Activated CD8-positive, alpha-beta memory T cell treated with anti-CD3 and anti-CD28 coated beads for 1 hour (primary cell): ENCODE measurements at regions not wholly inside any gene's neighbourhood (a gene's known extent, or its start where the extent isn't known, plus 50 kb on each side); places are given as distances from the start of the nearest gene placed in this dataset.

Experiments used
- DNase-seq, 2 donors: peaks; one replicate each; pipeline ENCODE4 v3.0.0-alpha.2; 2020; ENCODE audit warnings: low read depth in 1 of 2; ENCODE audit errors: extremely low read depth in 1 of 2

DNA sequence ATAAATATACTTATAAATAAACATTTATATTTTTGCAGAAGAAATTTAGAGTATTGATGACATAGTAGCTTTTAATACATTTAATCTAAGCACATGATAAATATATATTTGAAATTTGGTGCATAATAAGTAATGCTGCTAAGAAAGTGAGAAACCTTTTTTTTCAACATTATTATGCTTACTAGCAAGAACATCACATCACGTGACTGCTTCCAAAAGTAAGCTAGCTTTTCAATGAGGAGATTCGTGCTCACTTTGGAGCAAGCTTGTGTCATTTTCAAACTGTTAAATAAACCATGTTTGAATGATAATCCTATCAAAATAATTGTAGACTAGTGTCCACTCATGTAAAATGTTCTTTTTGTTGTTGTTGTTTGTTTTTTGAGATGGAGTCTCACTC is 109.0 kb upstream of the SLC4A7 start:
- DNase-seq, result no peak

- no peak for DNase-seq
Observed at GRCh38 chr3:27591312-27592210, 107.4 kb upstream of the SLC4A7 start.

DNA sequence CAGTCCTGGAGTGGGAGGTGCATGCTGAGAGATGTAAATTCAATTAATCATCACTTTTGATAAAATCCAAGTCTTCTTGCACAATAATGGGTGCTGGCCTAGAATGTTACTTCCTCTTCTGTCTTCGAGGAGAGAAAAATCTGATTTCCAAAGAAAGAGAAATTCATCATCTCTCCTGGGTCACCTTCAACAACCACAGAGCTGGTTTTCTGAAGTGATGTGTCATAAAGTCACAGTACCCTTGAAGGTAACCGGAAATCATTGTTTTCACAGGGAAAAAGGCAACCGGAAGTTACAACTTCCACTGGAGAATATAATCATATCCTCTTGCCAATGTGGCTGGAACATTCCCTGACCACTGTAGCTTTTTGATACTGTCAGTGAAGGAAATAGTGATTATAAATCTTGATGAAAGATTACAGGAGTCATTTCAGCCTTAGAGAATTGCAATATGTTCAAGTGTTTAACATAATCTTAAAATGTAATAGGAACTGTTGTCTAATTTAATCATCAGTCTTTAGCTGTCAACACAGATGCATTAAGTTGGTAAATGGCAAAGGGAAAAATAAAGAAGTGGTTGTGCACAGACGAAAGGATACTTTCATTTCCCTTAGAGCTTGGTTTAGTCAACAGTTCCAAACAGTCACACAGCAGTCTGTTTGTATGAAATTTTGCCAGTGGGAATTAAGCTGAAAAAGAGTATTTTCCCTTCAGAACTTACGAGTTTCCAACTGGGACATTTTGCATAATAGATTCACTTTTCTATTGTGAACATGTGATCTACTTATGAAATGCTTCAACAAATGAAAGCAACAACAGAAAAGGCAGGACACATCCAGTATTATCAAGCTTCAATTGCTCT is 106.5 kb upstream of the SLC4A7 start:
- DNase-seq, result no peak

DNA sequence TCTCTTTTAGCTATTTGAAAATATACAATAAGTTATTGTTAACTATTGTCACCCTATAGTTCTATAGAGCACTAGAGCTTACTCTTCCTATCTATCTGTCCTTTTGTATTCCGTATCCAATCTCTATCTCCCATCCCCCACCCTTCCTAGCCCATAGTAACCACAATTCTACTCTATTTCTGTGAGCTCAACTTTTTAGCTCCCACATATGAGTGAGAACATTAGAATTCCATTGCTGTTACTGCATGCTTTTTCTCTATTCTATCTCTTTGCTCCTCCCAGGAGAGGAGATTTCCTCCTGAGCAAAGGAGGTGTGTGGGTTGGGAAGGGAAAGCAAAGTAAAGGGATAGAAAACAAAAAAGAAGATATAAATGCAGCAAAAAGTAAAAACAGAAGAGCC is 105.6 kb upstream of the SLC4A7 start:
- no peak for DNase-seq

DNA sequence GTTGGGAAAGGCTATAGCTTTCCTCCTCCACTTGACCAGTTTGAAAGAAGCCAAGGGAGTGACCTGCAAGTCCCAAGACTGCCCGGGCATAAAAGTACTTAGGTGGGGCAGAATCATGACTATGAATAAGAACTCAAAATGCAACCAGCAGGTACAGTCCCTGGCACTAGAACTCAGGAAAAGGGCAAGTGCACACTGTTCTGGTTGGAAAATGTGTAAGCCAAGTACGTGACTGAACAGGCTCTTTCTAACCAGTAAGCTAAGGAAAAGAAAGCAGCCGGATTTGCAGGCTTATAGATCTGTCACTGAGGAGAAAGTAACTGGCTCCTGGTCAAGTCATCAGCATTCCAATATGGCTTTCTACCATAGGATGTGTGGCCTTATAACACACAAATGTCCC is 101.2 kb upstream of the SLC4A7 start:
- no peak for DNase-seq

- DNase-seq, result no peak
Observed at GRCh38 chr3:27584874-27585273, 100.7 kb upstream of the SLC4A7 start.

- DNase-seq, result no peak
Observed at GRCh38 chr3:27581852-27582251, 97.7 kb upstream of the SLC4A7 start.

- DNase-seq, result no peak
Observed at GRCh38 chr3:27578032-27578431, 93.8 kb upstream of the SLC4A7 start.

GRCh38 chr3:27577504-27577903 is 93.3 kb upstream of the SLC4A7 start:
- no peak for DNase-seq

GRCh38 chr3:27576171-27576570 is 92.0 kb upstream of the SLC4A7 start:
- no peak for DNase-seq

DNA sequence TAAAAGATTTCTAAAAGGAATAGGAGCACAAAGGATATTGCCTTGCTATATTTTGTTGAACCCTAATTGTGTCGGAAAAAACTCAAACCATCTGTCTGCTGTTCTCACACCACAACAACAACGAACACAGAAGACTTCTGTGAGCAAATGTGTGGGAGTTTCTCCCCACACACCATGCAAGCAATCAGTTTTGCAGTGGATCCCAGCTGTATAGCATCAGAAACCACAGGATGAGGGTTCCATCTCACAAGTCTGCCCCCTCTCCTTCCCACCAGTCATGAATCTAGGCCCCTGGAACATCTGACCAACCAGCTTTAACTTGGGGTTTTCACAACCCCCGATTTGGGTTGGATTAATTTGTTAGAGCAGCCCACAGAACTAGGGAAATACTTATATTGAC is 91.3 kb upstream of the SLC4A7 start:
- DNase-seq, result no peak

DNA sequence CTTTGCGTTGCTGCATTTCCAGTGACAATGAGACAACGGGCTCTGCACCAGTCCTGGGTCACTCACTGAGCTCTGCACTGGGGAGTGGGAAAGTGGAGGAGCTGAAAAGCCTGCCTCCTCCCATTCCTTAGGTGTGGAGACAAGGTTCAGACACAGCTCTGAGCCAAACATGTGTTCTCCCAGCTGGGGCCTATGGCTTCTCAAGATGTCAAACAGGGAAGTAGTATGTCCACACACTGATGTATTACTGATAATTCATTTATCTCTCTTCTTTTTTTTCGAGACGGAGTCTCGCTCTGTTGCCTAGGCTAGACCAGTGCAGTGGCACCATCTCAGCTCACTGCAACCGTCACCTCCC is 90.2 kb upstream of the SLC4A7 start:
- no peak for DNase-seq

- DNase-seq, result no peak
Observed at GRCh38 chr3:27573780-27574437, 89.7 kb upstream of the SLC4A7 start.

DNA sequence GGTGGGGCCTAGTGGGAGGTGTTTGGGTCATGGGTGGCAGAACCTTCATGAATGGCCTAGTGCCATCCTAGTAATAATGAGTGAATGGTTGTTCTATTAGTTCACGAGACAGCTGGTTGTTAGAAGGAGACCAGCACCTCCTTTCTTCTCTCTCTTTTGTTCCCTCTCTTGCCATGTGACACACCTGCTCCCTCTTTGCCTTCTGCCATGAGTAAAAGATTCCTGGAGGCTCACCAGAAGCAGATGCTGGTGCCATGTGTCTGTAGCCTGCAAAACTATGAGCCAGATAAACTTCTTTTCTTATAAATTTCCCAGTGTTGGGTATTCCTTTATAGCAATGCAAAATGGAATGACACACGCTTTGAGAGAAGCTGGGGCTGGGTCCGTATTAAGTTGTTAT is 89.0 kb upstream of the SLC4A7 start:
- DNase-seq, result no peak

GRCh38 chr3:27571345-27571744 is 87.2 kb upstream of the SLC4A7 start:
- DNase-seq, result no peak

GRCh38 chr3:27570421-27571106 is 86.4 kb upstream of the SLC4A7 start:
- no peak for DNase-seq

- no peak for DNase-seq
Observed at GRCh38 chr3:27568393-27568792, 84.2 kb upstream of the SLC4A7 start.

DNA sequence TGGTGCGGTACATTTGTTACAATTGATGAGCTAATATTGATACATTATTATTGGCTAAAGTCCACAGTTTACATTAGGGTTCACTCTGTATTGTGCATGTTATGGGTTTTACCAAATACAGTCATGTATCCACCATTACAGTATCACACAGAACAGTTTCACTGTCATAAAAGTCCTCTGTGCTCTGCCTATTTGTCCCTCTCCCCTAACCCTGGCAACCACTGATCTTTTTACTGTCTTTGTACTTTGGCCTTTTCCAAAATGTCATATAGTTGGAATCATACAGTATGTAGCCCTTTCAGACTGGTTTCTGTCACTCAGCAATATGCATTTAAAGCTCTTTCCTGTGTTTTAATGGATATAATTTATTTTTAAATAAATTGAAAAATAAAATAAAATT is 83.1 kb upstream of the SLC4A7 start:
- no peak for DNase-seq

DNA sequence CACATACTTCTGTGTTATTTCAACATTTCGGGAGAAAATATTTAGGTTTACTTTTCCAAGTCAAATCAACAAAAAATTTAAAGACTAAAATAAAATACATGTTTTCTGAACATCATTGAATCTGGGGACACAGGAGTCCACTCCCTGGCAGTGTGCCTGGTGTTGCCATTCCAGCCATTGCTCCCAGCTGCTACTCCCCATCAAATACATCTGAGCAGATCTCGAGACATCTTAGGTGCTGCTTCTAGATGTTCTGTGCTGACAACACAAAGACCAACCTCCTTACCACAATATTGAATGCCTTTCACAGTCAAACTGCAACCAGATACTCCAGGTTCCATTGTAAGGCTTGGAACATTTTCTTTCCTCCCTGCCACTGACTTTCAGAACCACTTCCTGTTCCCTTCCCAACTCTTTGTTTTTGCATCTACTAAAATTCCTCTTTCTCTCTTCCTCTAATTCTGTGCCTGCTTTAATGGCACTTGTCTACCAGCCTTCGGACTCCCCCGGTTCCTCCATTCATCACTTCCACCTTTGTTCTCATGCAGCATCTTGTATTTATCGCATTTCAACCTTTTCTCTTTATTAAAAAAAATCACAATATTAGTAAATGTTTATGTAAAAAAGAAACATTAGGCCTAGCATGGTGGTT is 81.1 kb upstream of the SLC4A7 start:
- DNase-seq, result no peak

GRCh38 chr3:27561576-27561975 is 77.4 kb upstream of the SLC4A7 start:
- no peak for DNase-seq
